Right lung (tissue), 2 donors: ENCODE measurements at regions not wholly inside any gene's neighbourhood (a gene's known extent, or its start where the extent isn't known, plus 50 kb on each side); places are given as distances from the start of the nearest gene placed in this dataset.
"Not testable (repeated sequence)": the region's sequence is repeated elsewhere in the genome, so short reads cannot be mapped to it uniquely, and the experiment has no call there.

Source experiments
- DNase-seq, 2 donors: peaks; one replicate each; pipeline ENCODE4 v3.0.0-alpha.2; 2013

DNA sequence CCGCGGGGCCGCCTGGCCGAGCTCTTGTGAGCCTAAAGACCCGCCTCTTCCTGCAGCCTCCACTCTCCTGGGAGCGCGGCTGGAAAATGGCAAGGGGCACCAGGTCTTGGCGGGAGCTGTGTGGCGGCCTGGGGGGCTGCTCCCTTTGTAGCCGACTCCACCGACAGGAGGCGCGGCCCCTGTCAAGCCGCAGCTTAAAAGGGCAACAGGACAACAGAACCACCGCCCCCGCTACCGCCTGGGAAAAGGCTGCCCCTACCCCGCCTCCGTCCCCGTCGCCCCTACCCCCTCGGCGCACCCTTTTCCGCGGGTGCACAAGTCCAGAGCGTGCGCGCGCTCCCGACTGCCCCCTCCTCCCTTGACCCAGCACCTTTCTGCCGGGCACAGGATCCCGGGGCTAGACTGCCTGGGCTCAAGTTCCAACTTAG, 60.3 kb downstream of the GOLGA8K start:
- peak in 1 of 2 donors; percentile 2 for DNase-seq

DNA sequence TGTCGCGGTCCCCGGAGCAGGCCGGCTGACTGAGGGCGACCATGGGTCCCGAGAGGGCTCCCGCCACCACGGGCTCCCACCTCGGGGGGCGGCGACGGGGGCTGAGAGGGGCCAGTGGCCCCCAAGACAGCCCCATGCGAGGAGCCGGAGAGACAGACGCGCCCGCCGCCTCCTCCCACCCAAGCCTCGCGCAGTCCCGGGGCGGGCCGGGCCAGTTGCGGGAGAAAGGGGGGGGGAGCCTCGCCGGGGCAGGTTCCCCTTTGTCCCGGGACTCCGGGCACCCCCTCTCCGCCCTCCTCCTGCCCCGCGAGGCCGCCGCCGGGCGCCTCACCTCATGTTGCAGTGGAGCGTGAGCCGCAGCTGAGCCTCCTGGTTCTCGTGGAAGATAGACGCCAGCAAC, 60.8 kb downstream of the GOLGA8K start:
- DNase-seq = not testable (repeated sequence)

DNA sequence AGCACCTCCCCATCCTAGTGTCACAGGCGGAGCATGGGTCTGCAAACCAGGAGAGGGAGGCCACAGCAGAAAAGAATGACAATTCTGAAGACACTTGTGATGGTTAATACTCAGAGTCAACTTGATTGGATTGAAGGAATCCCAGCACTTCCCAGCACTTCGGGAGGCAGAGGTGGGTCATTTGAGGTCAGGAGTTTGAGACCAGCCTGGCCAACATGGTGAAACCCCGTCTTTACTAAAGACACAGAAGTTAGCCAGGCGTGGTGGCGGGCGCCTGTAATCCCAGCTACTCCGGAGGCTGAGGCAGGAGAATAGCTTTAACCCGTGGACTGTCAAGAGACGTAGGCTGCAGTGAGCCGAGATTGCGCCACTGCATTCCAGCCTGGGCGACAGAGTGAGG, 61.6 kb downstream of the GOLGA8K start:
- not testable (repeated sequence) for DNase-seq

DNA sequence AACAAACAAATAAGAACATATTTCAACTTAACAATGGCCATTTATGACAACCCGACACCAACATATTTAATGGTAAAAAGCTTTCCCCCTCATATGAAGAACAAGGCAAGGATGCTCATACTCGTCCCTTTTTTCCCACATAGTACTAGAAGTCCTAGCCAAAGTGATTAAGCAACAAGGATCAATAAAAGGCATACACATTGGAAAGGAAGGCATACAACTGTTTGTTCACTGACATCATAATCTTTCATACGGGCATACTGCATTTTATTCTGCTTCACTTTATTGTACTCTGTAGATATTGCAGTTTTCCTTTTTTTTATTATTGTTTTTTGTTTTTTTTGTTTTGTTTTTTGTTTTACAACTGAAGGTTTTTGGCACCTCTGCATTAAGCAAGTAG, 66.3 kb downstream of the GOLGA8K start:
- DNase-seq = not testable (repeated sequence)

DNA sequence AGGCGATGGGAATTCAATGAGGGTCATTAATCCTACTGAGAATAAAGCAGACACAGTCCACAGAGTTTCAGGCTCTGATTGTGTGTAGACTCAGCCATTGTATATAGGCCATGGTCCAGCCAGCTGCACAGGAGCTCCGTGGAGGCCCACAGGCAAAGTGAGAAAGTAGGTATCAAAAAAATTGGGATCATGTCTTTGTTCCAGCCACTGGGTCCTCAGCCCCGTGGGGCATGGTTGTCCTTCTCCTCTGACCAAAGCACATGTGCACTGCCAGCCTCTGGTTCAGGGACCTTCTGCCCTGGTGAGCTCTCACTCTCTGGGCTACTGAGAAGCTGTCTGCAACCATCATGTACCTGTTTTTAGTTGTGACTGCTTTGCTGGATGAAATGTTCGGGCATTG, 79.7 kb downstream of the GOLGA8K start:
- DNase-seq = not testable (repeated sequence)

DNA sequence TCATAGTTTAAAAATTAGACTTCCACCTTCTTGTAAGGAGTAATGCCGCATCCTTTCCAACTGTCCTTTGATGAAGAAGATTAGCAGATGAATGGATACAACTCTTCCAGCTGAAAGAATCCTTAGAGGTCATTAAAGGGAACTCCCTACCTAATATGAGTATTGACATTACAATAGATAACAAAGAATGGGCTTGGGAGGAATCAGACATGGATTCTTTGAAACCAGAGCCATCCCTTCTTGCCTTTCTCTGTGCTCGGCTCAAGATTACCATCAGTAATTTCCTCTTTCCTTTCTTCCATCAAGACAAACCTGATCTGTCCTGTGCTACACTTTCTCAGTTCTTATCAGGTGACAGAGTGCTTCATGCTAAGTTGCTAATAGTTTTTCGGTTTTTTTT, 83.8 kb downstream of the GOLGA8K start:
- DNase-seq = not testable (repeated sequence)

DNA sequence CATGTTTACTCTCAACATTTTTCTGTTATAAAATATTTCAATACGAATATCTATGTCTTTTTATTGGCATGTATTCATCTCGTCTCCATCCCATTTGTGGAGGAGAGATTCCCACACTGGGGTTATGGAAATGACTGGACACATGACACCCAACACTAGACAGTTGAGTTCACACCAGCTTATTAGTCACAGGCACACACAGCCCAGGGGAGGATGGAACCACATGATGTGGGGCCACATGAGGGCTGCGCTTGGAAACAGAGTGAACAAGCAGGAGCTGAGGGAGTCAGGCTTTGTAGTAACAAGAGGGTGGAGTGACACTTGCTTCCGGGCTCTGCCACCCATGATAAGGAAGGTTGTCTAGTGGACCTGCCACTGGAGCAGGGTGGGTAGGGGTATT, 86.6 kb downstream of the GOLGA8K start:
- not testable (repeated sequence) for DNase-seq

DNA sequence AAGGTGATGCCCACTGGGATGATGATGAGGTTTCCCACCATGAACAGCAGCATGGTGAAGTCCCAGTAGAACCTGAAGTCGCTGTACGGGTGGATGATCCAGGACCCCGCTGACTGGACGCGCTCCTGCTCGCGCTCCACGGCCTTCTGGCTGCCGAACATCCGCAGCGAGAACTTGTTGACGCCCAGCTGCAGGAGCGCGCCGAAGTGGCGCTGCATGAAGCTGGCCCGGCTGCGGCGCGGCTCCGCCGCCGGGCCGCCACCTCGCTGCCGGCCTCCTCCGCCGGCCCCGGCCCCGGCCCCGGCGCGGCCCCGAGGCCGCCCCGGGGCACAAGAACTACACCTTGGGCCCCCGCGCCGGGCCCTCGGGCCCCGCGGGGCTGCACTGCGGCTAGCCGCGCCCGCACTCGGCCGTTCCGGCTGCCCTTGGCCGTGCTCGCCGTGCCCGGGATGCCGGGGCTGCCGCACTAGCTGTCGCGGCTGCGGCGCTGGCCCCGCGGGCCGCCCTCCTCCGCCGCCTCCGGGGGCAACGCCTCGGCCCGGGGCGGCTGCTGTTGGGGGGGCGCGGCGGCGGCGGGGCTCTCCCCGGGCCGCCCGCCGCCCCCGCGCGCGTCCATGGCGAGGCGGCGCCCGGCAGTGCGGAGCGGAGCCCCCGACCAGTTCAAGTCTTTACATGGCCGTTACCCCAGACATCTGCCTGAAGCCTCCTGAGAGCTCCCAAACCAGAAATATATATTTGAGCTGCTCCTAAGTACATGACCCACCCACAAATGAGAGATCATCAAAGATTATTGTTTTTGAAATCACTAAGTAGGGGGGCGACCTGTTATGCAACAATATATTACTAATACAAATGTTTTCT, 87.8 kb downstream of the GOLGA8K start:
- DNase-seq = not testable (repeated sequence)

DNA sequence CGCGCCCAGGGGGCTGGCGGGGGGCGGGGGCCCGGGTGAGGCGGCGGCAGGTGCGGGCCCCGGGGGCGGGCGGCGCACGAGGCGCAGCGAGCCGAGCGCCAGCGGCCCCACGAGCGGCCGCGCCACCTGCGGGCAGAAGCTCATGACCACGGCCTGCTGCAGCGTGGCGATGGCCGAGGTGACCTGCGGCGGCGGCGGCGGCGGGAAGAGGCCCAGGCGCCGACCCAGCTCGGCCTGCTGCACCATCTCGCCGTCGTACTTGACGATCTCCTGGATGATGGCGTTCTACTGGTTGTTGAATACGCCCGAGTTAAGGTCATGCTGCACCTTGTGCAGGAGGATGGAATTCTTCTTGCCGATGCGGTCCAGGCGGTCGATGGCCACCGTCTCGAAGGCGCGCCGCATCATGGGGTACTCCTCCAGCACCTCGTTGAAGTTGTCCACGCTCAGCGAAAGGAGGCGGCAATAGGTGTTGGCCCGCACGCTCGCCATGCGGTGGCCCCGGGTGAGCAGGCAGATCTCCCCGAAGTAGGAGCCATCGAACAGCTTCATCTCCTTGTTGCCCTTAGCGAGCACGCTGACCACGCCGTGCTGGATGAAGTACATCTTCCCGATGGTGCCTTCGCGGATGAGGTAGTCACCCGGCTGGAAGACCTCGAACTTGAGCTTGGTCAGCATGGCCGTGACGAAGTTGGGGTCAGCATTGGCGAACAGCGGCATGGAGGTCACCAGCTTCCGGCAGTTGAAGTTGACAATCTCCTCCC, 89.5 kb downstream of the GOLGA8K start:
- DNase-seq = not testable (repeated sequence)

DNA sequence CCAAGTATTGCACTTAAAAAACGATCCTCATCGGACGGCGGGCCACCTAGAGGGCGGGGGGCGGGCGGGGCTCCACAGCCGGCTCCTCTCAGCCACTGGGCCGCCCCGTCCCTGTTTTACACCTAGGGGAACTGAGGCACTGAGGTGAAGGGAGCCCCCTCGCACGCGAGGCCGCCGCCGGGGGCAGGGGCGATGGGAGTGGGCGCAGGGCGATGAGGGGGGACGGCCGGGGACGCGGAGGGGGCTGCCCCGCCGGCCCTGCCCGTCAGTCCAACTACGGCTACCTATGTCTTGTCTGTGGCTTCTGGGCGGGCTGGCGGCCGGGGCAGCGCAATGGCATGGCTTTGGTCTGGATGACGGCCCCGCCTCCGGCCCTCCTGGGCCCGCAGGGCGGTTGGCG, 90.4 kb downstream of the GOLGA8K start:
- not testable (repeated sequence) for DNase-seq

DNA sequence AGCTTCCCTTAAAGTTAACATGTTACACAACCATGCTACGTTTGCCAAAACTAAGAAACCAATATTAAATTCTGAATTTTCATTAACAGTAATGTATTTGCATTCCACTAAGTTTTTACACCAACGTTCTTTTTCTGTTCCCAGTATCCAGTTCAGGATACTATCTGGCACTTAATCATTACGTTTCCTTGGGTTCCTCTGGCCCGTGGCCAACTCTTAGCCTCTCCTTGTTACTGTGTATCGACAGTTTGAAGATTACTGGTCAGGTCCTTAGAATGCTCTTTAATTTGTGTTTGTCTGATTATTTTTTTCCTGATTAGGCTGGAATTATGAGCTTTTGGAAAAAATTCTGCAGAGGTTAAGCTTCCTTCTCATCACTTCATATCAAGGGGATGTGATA, 95.5 kb downstream of the GOLGA8K start:
- not testable (repeated sequence) for DNase-seq

DNA sequence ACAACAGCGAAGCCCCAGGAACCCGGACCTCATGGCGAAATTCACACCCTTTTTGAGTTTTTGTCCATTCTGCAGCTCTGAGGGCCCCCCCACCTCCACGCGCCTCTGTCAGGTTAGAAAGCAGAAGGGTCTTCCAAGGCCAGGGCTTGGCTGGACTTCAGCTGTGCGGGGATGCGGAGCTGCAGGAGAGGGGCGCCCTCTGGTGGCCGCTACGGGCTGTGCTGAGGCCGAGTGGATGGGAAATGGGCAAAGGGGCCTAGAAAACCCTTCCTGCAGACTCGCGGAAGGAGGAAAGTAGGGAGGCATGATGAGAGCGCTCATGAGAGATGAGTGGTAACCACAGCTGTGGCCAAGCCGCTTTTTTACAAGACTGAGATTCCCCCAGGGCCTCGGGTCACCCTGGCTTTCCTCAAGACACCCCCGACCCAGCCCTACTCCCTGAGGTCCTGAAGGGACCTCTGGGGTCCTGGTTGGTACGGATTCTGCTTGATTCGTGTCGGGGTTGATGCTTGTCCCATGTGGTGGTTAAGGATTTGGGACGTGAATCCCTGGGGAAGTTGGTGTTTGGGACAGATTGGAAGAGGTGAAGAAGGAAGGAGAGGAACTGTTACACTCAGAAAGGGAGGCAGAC, 126.8 kb downstream of the GOLGA8K start:
- not testable (repeated sequence) for DNase-seq

DNA sequence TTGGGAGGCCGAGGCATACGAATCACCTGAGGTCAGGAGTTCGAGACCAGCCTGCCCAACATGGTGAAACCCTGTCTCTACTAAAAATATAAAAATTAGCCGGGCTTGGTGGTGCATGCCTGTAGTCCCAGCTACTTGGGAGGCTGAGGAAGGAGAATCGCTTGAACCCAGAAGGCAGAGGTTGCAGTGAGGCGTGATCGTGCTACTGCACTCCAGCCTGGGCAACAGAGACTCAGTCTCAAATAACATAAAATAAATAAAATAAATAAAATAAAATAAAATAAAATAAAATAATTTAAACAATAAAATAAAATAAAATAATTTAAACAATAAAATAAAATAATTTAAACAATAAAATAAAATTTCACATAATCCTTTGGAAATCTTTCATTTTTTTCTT, 149.1 kb downstream of the GOLGA8K start:
- DNase-seq = not testable (repeated sequence)

DNA sequence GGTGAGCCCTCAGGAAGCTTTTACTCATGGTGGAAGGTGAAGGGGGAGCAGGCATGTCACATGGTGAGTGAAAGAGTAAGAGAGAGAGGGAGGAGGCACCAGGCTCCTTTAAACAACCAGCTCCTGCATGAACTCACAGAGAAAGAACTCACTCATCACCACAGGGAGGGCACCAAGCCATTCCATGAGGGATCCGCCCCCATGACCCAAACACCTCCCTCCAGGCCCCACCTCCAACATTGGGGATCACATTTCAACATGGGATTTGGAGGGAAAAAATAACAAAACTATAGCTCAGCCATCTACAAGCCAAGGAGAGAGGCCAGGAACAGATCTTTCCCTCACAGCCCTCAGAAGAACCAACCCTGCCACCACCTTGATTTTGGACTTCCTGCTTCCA, 153.9 kb downstream of the GOLGA8K start:
- DNase-seq = not testable (repeated sequence)

DNA sequence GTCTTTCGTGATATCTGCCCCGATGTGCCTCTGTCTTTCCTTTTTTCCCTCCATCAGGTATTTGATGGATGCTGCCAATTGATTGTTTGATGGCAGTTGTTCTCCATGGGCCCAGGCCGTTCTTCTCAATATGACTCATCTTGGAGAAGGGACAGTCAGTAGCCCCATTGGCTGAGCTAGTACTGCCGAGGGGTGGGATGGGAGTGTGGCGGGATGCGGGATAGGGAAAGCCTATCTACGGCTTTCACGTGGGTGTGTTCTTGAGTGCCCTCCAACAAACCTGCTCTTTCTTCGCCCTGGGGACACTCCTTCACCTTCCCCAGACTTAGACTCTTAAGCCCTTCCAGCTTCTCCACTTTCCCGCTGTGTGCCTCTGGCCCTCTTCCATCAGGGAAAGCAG, 159.4 kb downstream of the GOLGA8K start:
- DNase-seq = not testable (repeated sequence)

DNA sequence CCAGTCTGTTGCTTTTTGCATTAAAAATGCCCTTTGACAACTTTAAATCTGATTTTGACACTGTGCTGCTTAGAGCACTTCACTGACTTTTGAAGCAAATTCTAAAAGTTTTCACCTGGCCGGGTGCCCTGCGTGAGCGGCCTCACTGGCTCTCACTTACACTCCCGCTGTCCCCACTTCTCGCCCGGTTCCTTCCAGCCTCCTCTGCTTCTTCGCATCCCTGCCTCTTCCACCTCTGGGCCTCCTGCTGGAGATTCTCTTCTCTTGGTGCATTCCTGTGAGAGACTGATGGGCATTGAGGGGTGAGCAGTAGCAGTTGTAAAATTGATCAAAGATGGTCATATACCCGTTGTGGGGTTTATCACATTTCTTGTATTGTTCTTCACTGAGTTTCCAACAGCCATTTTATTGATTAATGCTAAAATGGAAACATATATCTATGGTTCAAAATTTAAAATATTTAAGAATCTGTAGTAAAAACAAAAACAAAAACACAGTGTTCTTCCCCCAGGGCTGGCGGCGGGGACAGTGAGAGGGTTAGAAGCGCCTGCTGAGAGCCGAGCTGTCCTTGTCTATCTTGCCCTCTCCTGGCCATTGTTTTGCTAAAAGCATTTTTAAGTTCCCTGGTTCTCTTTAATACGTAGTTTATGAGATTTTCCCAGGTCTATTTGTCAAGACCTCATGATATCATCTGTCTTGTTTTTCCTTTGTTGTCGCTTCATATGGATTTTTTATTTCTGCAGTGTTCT, 160.1 kb downstream of the GOLGA8K start:
- DNase-seq = not testable (repeated sequence)

DNA sequence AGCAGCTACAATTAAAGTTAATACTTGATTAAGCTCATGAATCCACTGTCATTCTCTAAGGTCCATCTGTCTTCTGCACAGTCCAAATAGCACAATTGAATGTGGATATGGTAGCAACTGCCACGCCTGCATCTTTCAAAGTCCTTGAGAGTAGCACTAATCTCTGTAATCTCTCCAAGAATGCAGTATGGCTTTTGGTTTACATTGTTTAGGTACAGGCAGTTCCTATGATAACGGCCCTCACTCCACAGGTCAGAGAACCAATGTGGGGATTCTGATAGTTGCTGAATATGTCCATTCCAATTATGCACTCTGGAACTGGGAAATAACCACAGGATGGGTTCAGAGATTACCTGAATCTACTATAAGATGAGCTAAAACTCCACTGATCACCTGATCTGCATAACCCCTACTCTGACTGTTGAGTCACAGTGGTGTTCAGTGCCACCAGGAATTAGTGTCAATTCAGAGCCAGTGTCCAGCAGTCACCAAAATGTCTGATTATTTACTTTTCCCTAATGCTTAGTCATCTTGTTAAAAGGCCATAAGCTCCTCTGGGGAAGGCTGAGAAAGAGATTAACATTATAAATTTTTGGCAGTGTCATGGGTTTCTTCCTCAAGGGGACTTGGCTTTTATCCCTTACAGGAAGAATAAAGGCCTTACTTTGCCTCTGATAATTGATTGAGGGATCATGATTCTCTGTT, 175.5 kb downstream of the GOLGA8K start:
- DNase-seq = not testable (repeated sequence)

DNA sequence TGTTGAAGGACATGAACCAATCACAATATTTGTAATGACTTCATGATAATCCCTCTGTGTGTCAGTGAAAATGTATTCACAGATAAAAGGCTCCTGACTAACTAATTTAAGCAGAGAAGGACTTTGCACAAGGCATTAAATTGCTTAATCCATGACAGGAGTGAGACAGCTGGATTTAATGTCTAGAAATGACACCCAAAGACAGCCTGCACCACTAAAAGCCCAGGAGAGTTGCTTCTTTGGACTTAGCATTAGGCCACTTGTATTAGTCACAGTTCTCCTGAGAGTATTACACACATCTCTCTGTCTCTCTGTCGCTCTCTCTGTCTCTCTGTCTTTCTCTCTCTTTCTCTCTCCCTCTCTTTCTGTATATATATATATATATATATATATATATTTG, 180.4 kb downstream of the GOLGA8K start:
- DNase-seq = no peak
